ENCODE measurements at regions not wholly inside any gene's neighbourhood (a gene's known extent, or its start where the extent isn't known, plus 50 kb on each side); places are given as distances from the start of the nearest gene placed in this dataset.

DNA sequence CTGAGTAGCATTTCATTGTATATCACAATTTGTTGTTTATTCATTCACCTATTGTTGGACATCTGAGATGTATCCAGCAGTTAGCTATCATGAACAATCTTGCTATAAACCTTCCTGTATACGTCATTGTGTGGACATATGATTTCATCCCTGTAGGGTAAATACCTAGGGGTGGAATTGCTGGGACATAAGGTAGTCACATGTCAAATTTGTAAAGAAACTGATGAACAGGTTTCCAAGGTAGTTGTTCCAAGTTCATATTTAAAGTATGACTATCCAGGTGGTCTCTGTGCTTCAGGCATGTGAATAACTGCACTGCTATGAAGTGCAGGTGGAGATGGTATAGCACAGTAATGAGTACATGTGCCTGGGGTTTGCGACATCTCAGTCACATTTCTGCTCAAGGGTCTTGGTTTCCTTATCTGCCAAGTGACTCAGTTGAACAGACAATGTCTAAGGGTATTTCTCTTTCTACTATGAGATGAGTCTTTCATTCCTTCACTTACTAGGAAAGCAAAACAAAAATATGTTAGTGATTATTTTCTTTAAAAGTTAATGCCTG is 229.0 kb upstream of the HES1 start:
- Histone ChIP-seq H3K27ac (ENCODE audit: insufficient read length, low read depth, low read length) (no peak overlapping the region), H2BK12ac (ENCODE audit: insufficient read length, low read depth, low read length) (no peak overlapping the region), H3K9me3 (ENCODE audit: control insufficient read depth, low read depth, low read length) (no peaks in the 10 kb centered on the region), H3K9ac (ENCODE audit: extremely low read depth, insufficient read length, low read length) (no peak overlapping the region), H4K91ac (ENCODE audit: insufficient read length, low read depth, low read length) (no peak overlapping the region), H3K23ac (ENCODE audit: insufficient read length, low read depth, low read length) (no peak overlapping the region), H2AFZ (ENCODE audit: low read length) (no peak overlapping the region), H3K79me1 (ENCODE audit: insufficient read depth, low read depth, low read length, poor library complexity, severe bottlenecking) (no peaks in the 10 kb centered on the region), H4K8ac (replicated peaks; ENCODE audit: insufficient read length, low read depth, low read length) (no peak overlapping the region), H2AK5ac (ENCODE audit: insufficient read length, low read length) (no peak overlapping the region), H3T11ph (ENCODE audit: low read length) (no peak overlapping the region), H3K4me2 (ENCODE audit: insufficient read depth, insufficient read length, low read length) (no peak overlapping the region), H2BK5ac (ENCODE audit: insufficient read length, low read length) (no peak overlapping the region), H4K5ac (ENCODE audit: insufficient read length, low read depth, low read length) (no peak overlapping the region), H3K4ac (ENCODE audit: low read depth, low read length) (no peak overlapping the region), H3K4me1 (ENCODE audit: insufficient read depth, low read length) (no peaks in the 10 kb centered on the region), H3K18ac (ENCODE audit: insufficient read length, low read depth, low read length) (no peak overlapping the region), H3K27me3 (ENCODE audit: insufficient read depth, low read length) (no peaks in the 10 kb centered on the region), H2BK15ac (ENCODE audit: low read depth, low read length) (no peak overlapping the region), H2BK20ac (ENCODE audit: low read depth, low read length, poor library complexity, severe bottlenecking) (no peak overlapping the region), H3K23me2 (ENCODE audit: insufficient read length, low read depth, low read length, poor library complexity, severe bottlenecking) (no peaks in the 10 kb centered on the region), H2BK120ac (ENCODE audit: low read depth, low read length, poor library complexity, severe bottlenecking) (no peak overlapping the region), H4K20me1 (ENCODE audit: control insufficient read depth, insufficient read depth, insufficient read length) (no peaks in the 10 kb centered on the region), H3K14ac (ENCODE audit: insufficient read depth, low read length) (no peak overlapping the region), H3K79me2 (ENCODE audit: insufficient read depth, low read length) (no peaks in the 10 kb centered on the region), H3K56ac (ENCODE audit: insufficient read length, low read depth, low read length) (no peak overlapping the region)
- H3K4me1 Mint-ChIP-seq: peaks cover 40 to 41% of the 10 kb centered on the region in 2 experiments
- WGBS (ENCODE audit: extremely low coverage, insufficient read length, low lambda C conversion rate): no CpG with 5 or more reads among the region's 2 CpGs
- TF ChIP-seq, protein P1, sequence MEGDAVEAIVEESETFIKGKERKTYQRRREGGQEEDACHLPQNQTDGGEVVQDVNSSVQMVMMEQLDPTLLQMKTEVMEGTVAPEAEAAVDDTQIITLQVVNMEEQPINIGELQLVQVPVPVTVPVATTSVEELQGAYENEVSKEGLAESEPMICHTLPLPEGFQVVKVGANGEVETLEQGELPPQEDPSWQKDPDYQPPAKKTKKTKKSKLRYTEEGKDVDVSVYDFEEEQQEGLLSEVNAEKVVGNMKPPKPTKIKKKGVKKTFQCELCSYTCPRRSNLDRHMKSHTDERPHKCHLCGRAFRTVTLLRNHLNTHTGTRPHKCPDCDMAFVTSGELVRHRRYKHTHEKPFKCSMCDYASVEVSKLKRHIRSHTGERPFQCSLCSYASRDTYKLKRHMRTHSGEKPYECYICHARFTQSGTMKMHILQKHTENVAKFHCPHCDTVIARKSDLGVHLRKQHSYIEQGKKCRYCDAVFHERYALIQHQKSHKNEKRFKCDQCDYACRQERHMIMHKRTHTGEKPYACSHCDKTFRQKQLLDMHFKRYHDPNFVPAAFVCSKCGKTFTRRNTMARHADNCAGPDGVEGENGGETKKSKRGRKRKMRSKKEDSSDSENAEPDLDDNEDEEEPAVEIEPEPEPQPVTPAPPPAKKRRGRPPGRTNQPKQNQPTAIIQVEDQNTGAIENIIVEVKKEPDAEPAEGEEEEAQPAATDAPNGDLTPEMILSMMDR (conservative IDR thresholded peaks at IDR 0.05): no peak
- peaks cover 6 to 8% of the 10 kb centered on the region in 2 experiments for H3K9me3 Mint-ChIP-seq
- DNase-seq: no peak
- H3K36me3 Mint-ChIP-seq (ENCODE audit: insufficient read depth in 1 of 3, low read depth in 3 of 3): peaks cover 4 to 13% (median 6%) of the 10 kb centered on the region in 3 experiments; a peak in 3 of 7 replicates
- no peak overlapping the region for H3K4me3 Mint-ChIP-seq
- no peak overlapping the region for H3K27ac Mint-ChIP-seq
- peaks cover 10% of the 10 kb centered on the region for H3K27me3 Mint-ChIP-seq (ENCODE audit: low read depth)

Data from H9 (cell line).